Retinal pigment epithelial cell (primary cell): ENCODE measurements at regions not wholly inside any gene's neighbourhood (a gene's known extent, or its start where the extent isn't known, plus 50 kb on each side); places are given as distances from the start of the nearest gene placed in this dataset.

Source experiments
- DNase-seq: peaks from one replicate; pipeline ENCODE4 v3.0.0-alpha.2; 2010; ENCODE audit warnings: low read depth
- H3K4me3 ChIP-seq: 2 replicates; pipeline ENCODE4 v1.5.1; 2011; ENCODE audit warnings: mild to moderate bottlenecking, low read length, control low read depth, moderate library complexity
- TF ChIP-seq, protein P1 (sequence below): conservative IDR thresholded peaks from 2 replicates; pipeline ENCODE4 v1.5.1; 2011; ENCODE audit warnings: low read depth, low read length, control low read depth, inconsistent platforms

DNA sequence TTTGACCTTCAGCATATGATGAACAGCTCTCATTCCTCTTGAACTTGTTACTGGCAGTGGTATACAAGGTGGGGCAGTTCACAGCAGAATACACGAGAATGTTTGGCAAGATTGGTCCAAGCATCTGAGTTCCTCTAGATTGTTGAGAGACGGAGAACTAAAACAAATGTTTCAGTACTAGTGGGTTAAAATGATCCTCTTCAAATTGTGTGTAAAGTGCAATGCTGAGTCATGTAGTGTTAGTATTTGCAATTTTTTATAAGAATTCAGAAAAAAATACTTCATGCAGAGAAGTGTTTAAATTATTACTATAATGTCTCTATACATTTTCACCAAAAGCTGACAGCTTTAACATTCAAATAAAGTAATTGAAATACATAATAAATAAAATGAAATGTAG, 879.8 kb downstream of the TFAP2A start:
- TF ChIP-seq, protein P1, sequence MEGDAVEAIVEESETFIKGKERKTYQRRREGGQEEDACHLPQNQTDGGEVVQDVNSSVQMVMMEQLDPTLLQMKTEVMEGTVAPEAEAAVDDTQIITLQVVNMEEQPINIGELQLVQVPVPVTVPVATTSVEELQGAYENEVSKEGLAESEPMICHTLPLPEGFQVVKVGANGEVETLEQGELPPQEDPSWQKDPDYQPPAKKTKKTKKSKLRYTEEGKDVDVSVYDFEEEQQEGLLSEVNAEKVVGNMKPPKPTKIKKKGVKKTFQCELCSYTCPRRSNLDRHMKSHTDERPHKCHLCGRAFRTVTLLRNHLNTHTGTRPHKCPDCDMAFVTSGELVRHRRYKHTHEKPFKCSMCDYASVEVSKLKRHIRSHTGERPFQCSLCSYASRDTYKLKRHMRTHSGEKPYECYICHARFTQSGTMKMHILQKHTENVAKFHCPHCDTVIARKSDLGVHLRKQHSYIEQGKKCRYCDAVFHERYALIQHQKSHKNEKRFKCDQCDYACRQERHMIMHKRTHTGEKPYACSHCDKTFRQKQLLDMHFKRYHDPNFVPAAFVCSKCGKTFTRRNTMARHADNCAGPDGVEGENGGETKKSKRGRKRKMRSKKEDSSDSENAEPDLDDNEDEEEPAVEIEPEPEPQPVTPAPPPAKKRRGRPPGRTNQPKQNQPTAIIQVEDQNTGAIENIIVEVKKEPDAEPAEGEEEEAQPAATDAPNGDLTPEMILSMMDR: no peak
- H3K4me3 ChIP-seq: no peak overlapping the region
- DNase-seq: no peak

DNA sequence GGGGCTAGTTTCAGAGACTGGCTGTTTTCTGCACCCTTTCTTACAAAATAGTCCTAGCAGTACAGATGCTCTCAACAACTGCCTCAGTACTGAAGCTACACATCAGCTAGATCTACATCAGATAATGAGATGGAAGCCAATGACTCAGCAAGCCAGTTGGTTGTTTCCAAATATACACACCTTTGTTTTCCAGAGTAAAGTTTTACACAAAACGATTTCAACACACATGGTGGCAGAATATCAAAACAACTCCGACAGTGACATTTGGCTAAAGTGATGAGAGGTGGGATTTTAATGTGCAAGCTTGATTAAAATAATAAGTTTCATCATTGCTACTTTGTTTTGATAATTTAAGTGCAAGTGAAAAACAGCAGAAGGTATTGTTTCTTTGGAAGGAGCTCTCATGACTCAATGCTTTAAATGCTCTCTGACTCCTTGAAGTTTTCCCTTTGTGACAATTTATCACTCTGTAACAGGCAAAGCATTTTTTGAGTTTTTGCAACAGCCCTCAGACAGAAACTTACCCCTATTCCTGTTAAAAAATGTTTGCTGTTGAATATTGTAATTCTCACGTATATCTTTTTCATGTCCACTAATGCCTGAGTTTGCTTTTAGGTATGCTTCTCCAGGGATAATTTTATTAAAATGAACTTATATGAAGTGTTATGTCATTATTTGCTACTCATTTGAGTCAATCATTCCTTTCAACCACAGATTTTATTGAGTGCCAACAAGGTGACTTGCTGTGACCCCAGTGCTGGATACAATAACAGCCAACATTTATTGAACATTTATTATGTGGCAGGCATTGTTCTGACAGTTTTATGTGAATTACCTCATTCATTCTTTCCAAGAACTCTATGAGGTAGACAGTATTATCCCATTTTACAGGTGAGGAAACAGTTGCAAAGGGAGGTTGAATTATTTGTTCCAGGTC, 882.0 kb downstream of the TFAP2A start:
- no peak for DNase-seq
- H3K4me3 ChIP-seq: no peak overlapping the region
- TF ChIP-seq, protein P1: no peak

DNA sequence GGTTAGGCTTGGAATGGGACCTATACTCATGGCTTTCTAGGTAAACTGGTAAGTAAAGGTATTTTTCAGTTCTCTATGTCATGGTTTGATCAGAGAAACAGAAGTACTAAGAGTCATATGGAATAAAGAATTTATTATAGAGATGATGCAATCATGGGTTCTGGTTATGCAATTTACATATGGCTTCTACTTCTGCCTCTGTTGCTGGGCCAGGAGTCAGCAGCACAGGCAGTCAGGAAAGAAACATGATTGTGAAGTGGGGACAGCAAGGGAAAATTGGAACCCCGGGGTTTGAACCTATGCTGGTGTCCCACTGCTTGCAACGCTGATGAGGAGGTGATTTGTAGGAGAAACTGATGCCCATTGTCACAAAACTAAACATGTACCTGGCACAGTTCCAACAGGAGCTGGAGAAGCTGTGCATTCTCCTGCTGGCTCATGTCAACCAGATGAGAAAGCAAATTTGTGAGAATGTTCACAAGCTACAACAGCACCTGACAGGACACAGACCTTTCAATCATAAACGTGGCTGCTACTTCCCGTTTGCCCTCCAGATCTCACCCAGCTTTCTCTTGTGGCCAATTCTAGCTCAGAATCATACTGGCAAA, 887.1 kb downstream of the TFAP2A start:
- DNase-seq: no peak
- TF ChIP-seq, protein P1: no peak
- H3K4me3 ChIP-seq: no peak overlapping the region

DNA sequence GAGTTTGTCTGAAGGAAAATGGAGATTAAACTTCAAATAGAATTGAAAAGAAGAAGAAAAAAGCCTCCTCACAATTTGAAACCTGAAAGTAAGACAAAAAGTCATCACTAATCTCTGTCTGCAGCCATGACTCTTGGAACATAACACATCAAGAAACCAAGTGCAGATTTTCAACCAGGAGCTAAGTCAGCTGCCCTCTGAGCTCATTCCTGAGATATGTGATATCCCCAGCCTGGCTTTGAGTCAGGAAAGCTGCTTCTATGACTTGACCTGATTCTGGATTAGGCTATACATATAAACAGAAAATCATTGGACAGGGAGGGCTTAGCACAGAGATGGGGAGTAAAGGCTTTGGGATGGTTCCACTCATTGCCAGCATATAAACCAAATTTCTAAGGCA, 891.4 kb downstream of the TFAP2A start:
- TF ChIP-seq, protein P1: no peak
- no peak overlapping the region for H3K4me3 ChIP-seq
- peak; percentile 96 for DNase-seq

DNA sequence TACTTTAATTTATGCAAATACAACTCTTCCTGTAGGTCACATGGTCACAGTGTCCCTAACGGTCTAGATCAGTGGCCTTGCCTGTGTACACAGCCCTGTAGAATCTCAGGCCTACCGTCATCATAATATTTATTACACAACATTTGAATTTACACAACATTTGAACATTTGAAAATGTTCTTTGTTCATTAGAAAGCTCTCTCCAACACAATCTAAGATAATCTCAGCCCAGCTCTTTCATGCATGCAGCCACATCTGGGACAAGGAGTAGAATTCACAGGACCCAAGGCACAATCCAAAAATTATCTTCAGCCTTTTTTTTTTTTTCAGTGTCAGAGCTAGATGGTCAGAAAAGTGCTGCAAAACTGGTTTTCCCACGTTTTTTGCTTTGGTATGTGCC, 892.8 kb downstream of the TFAP2A start:
- TF ChIP-seq, protein P1: no peak
- no peak overlapping the region for H3K4me3 ChIP-seq
- no peak for DNase-seq

DNA sequence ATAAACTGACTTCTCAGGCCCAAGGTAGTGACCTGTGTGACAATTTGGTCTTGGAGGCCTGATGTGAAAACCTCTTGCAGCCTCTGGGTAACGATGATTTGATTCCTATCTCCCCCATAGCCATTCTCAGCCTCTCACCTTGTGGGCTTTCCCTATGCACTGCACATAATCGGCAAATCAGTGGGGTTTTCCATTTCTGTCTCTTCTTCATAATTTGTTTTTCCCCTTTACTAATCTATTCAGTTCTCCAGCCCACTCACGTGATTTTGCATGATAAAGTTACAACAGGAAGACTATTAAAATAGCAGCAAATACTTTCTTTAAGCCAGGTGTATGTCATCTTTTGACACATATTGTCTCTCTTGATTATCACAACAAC, 893.7 kb downstream of the TFAP2A start:
- DNase-seq: no peak
- TF ChIP-seq, protein P1: no peak
- no peak overlapping the region for H3K4me3 ChIP-seq
